SK-N-SH (cell line): ENCODE measurements at regions not wholly inside any gene's neighbourhood (a gene's known extent, or its start where the extent isn't known, plus 50 kb on each side); places are given as distances from the start of the nearest gene placed in this dataset.

Experiments used
- CTCF ChIA-PET: fragments of 300-600, 350-600 bp; formaldehyde crosslinking; extraction: SDS; loops from one replicate; lab custom pipeline; 2021; lab: Yijun Ruan, JAX
- POLR2A ChIA-PET: fragments of 350-600 bp; sonication (Branson Sonifier 250); formaldehyde crosslinking; extraction: SDS; loops from one replicate; lab custom pipeline; 2020; ENCODE audit warnings: antibody characterized with exemption, inconsistent platforms; lab: Yijun Ruan, JAX
- DNase-seq: peaks from one replicate; pipeline ENCODE4 v3.0.0; 2012
- H2AFZ ChIP-seq: fragments of 200-600 bp; sonication (generic); 2 replicates; pipeline ENCODE4 v1.8.1; 2016; ENCODE audit warnings: antibody characterized with exemption, mild to moderate bottlenecking, low read depth
- H3F3A ChIP-seq: fragments of 200-600 bp; sonication (generic); replicated peaks from 2 replicates; pipeline ENCODE3; 2016; ENCODE audit warnings: antibody characterized with exemption, mild to moderate bottlenecking; ENCODE audit not compliant: insufficient read depth
- H3K27ac ChIP-seq, 2 experiments: fragments of 200-500 bp in 1 of 2; fragments of 200-600 bp in 1 of 2; sonication (Bioruptor generic) in 1 of 2; sonication (generic), shearing (Covaris generic) in 1 of 2; 2 replicates each; pipeline versions ENCODE4 v1.5.1 to v1.6.1; 2014 to 2016; ENCODE audit warnings: low read depth in 2 of 2, inconsistent platforms in 1 of 2, low read length in 1 of 2, mild to moderate bottlenecking in 1 of 2, mixed read lengths in 1 of 2
- H3K27me3 ChIP-seq: fragments of 200-600 bp; sonication (generic), shearing (Covaris generic); 2 replicates; pipeline ENCODE4 v1.6.1; 2016; ENCODE audit warnings: mixed run types; ENCODE audit not compliant: insufficient read depth
- H3K36me3 ChIP-seq, 2 experiments: fragments of 200-500 bp in 1 of 2; fragments of 200-600 bp in 1 of 2; sonication (Bioruptor generic) in 1 of 2; sonication (generic) in 1 of 2; replicated peaks in 1 of 2; 2 replicates each; pipeline versions ENCODE3 to v1.5.1; 2014 to 2016; ENCODE audit warnings: low read length in 1 of 2, mild to moderate bottlenecking in 1 of 2; ENCODE audit not compliant: insufficient read depth in 2 of 2, control insufficient read depth in 1 of 2
- H3K4me1 ChIP-seq, 2 experiments: fragments of 200-500 bp in 1 of 2; fragments of 200-600 bp in 1 of 2; sonication (Bioruptor generic) in 1 of 2; sonication (generic), shearing (Covaris generic) in 1 of 2; 2 replicates each; pipeline versions ENCODE4 v1.5.1 to v1.6.1; 2014 to 2016; ENCODE audit warnings: low read depth in 1 of 2, low read length in 1 of 2, mixed run types in 1 of 2; ENCODE audit not compliant: insufficient read depth in 2 of 2, control insufficient read depth in 1 of 2
- H3K4me2 ChIP-seq: fragments of 200-600 bp; sonication (generic), shearing (Covaris generic); 2 replicates; pipeline ENCODE4 v1.6.1; 2017; ENCODE audit warnings: mixed run types
- H3K4me3 ChIP-seq, 2 experiments: fragments of 200-500 bp in 1 of 2; fragments of 200-600 bp in 1 of 2; sonication (Bioruptor generic) in 1 of 2; sonication (generic), shearing (Covaris generic) in 1 of 2; 2 replicates each; pipeline versions ENCODE4 v1.5.1 to v1.8.1; 2014 to 2016; ENCODE audit warnings: low read depth in 2 of 2, inconsistent platforms in 1 of 2, low read length in 1 of 2, mild to moderate bottlenecking in 1 of 2, mixed read lengths in 1 of 2, moderate library complexity in 1 of 2
- H3K79me2 ChIP-seq: fragments of 200-600 bp; sonication (generic); 2 replicates; pipeline ENCODE4 v1.8.1; 2017; ENCODE audit warnings: mild to moderate bottlenecking; ENCODE audit not compliant: insufficient read depth
- H3K9ac ChIP-seq: fragments of 200-600 bp; sonication (generic); 2 replicates; pipeline ENCODE4 v1.6.1; 2017; ENCODE audit warnings: mixed run types
- H3K9me2 ChIP-seq: fragments of 200-600 bp; sonication (generic); 2 replicates; pipeline ENCODE4 v1.6.1; 2017; ENCODE audit warnings: mixed run types
- H3K9me3 ChIP-seq: fragments of 200-600 bp; sonication (generic); 2 replicates; pipeline ENCODE4 v1.6.1; 2017; ENCODE audit warnings: mixed run types, mild to moderate bottlenecking, moderate library complexity
- H4K20me1 ChIP-seq: fragments of 200-600 bp; sonication (generic); 2 replicates; pipeline ENCODE4 v1.6.1; 2017; ENCODE audit warnings: mild to moderate bottlenecking, mixed run types; ENCODE audit not compliant: insufficient read depth
- CHD2 ChIP-seq: fragments of 150-350 bp; IDR thresholded peaks from 2 replicates; pipeline ENCODE4 v1.6.1; 2018; ENCODE audit warnings: low read length; ENCODE audit not compliant: partially characterized antibody
- EP300 ChIP-seq, 2 experiments: IDR thresholded peaks; 2 replicates each; pipeline versions ENCODE4 v1.4.0 to v1.6.1; 2012; ENCODE audit warnings: borderline replicate concordance in 1 of 2, low read depth in 1 of 2, low read length in 1 of 2
- FOXJ3 ChIP-seq: sonication (generic); formaldehyde crosslinking; IDR thresholded peaks from 2 replicates; pipeline ENCODE4 v1.5.1; 2020; ENCODE audit warnings: mild to moderate bottlenecking, missing genetic modification reagents
- GABPA ChIP-seq: IDR thresholded peaks from 2 replicates; pipeline ENCODE4 v1.4.0; 2012; ENCODE audit warnings: low read depth, mild to moderate bottlenecking
- JUND ChIP-seq: IDR thresholded peaks from 2 replicates; pipeline ENCODE4 v1.4.0; 2012
- MEF2A ChIP-seq: IDR thresholded peaks from 2 replicates; pipeline ENCODE4 v1.4.0; 2012; ENCODE audit warnings: low read depth, borderline replicate concordance
- MXI1 ChIP-seq: IDR thresholded peaks from 2 replicates; pipeline ENCODE4 v1.6.1; 2012; ENCODE audit warnings: mild to moderate bottlenecking, low read depth, low read length, improper control_type of control experiment
- NFIC ChIP-seq: IDR thresholded peaks from 2 replicates; pipeline ENCODE4 v1.4.0; 2012; ENCODE audit warnings: borderline replicate concordance
- NRF1 ChIP-seq: IDR thresholded peaks from 2 replicates; pipeline ENCODE4 v1.6.1; 2012; ENCODE audit warnings: low read depth, mild to moderate bottlenecking, low read length
- RAD21 ChIP-seq: IDR thresholded peaks from 2 replicates; pipeline ENCODE4 v1.6.1; 2012; ENCODE audit warnings: mild to moderate bottlenecking, low read length
- RFX5 ChIP-seq: IDR thresholded peaks from 2 replicates; pipeline ENCODE4 v1.6.1; 2012; ENCODE audit warnings: mild to moderate bottlenecking, improper control_type of control experiment, low read length
- RXRA ChIP-seq: IDR thresholded peaks from 2 replicates; pipeline ENCODE4 v1.4.0; 2012; ENCODE audit warnings: low read depth, mild to moderate bottlenecking, borderline replicate concordance
- SIN3A ChIP-seq: IDR thresholded peaks from 2 replicates; pipeline ENCODE4 v1.6.1; 2012; ENCODE audit warnings: low read depth, mild to moderate bottlenecking, low read length, moderate library complexity, borderline replicate concordance
- TCF12 ChIP-seq: IDR thresholded peaks from 2 replicates; pipeline ENCODE4 v1.4.0; 2012
- TEAD4 ChIP-seq: IDR thresholded peaks from 2 replicates; pipeline ENCODE4 v1.4.0; 2012; ENCODE audit warnings: mild to moderate bottlenecking, borderline replicate concordance; ENCODE audit not compliant: insufficient read depth
- YY1 ChIP-seq: IDR thresholded peaks from 2 replicates; pipeline ENCODE4 v1.4.0; 2012; ENCODE audit warnings: low read depth, mild to moderate bottlenecking
- WGBS: methylation state at CpG from one replicate; pipeline ENCODE4 v1.1.6; 2017; ENCODE audit warnings: low lambda C conversion rate; 5-methylcytosine and 5-hydroxymethylcytosine counted together
- TF ChIP-seq, protein P1 (sequence below): fragments of 150-350 bp; IDR thresholded peaks from 2 replicates; pipeline ENCODE4 v1.6.1; 2017; ENCODE audit warnings: antibody characterized with exemption, low read length, low read depth, borderline replicate concordance
- TF ChIP-seq, protein P2 (sequence below): IDR thresholded peaks from 2 replicates; pipeline ENCODE4 v1.4.0; 2012; ENCODE audit warnings: low read depth
- TF ChIP-seq, protein P3 (sequence below): IDR thresholded peaks from 2 replicates; pipeline ENCODE4 v1.6.1; 2012; ENCODE audit warnings: mild to moderate bottlenecking, low read depth, low read length, moderate library complexity
- TF ChIP-seq, protein P4 (sequence below): IDR thresholded peaks from 2 replicates; pipeline ENCODE4 v1.4.0; 2012; ENCODE audit warnings: low read depth, borderline replicate concordance

DNA sequence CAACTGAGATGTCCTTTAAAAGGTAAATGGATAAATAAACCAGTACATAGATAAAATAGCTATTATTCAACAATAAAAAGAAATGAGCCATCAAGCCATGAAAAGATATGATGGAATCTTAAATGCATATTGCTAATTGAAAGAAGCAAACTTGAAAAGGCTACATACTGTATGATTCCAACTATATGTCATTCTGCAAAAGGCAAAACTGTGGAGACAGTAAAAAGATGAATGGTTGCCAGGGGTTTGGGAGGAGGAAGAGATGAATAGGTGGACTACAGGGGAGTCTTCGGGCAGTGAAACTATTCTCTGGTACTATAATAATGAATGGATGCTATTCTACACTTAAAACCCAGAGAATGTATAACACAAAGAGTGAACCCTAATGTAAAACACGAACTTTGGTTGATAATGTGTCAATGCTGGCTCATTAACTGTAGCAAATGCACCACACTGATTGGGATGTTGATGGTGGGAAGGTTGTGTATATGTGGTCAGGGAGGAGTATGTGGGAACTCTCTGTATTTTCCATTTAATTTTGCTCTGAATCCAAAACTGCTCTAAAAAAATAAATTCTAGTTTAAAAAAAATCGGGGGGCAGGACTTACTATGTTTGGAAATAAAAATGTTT is 73.7 kb upstream of the MYCN start:
- TF ChIP-seq EP300 (IDR thresholded peaks at IDR 0.05; ENCODE audit: borderline replicate concordance in 1 of 2, low read depth in 1 of 2, low read length in 1 of 2) (no peak), TEAD4 (no peak), RXRA (no peak), JUND (no peak), SIN3A (no peak), MXI1 (no peak), NFIC (no peak)
- TF ChIP-seq, protein P1, sequence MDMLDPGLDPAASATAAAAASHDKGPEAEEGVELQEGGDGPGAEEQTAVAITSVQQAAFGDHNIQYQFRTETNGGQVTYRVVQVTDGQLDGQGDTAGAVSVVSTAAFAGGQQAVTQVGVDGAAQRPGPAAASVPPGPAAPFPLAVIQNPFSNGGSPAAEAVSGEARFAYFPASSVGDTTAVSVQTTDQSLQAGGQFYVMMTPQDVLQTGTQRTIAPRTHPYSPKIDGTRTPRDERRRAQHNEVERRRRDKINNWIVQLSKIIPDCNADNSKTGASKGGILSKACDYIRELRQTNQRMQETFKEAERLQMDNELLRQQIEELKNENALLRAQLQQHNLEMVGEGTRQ, result no peak
- Histone ChIP-seq H3K27ac (no peak overlapping the region), H3K79me2 (no peaks in the 10 kb centered on the region), H2AFZ (no peak overlapping the region), H3K27me3 (no peaks in the 10 kb centered on the region), H3K9me2 (no peaks in the 10 kb centered on the region), H3K4me1 (no peaks in the 10 kb centered on the region; a peak in 1 of 4 replicates), H3K4me2 (no peak overlapping the region), H3K9me3 (peaks cover 6% of the 10 kb centered on the region; the same call in 1 of the 2 replicates), H3F3A (no peaks in the 10 kb centered on the region), H3K36me3 (no peaks in the 10 kb centered on the region), H3K4me3 (no peak overlapping the region), H3K9ac (no peak overlapping the region), H4K20me1 (no peaks in the 10 kb centered on the region)
- WGBS, result 6% methylated on average over 3 of the region's 3 CpGs
- no peak for DNase-seq
- ChIA-PET POLR2A (no interaction called here), CTCF (interaction anchor here (0.6 to 0.9 kb wide), 2 partner anchors 229 to 267 kb away, joined by 3 read pairs; no protein-coding TSS in a partner anchor)

DNA sequence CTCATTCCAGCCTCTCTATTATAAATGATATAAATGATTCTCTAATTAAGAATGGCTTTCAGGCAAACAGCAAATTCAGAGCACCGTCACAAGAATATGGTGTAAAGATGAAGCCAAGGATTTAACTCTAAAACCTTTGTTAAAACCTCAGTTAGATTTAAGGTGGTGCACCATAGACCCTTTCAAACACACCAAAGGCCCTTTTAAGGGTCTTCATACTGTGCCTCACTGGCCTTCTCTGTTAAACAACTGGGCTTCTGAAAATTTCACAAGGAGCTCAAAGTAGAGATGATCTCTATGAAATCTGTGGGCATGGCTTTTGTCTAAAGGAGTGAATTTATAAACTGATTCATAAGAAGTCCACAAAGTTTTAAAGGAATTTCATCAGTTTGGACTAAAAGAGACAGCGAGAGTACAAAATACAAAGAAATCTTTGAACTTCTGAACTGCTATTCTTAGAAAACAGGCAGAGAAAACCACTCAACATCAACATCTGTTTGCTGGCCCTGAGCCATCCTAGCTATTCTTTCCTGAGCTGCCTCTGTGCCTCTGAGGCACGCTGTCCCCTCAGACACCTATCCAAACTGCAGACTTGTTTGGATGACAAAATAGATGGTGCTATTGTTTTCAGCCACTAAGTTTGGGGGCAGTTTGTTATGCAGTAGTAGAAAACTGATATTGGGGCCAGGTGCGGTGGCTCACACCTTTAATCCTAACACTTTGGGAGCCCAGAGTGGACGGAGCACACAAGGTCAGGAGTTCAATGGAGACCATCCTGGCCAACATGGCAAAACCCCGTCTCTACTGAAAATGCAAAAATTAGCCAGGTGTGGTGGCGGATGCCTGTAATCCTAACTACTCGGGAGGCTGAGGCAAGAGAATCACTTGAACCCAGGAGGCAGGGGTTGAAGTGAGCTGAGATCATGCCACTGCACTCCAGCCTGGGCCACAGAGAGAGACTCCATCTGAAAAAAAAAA is 72.9 kb upstream of the MYCN start:
- Histone ChIP-seq H3K4me2 (no peak overlapping the region), H3K4me1 (no peaks in the 10 kb centered on the region; a peak in 1 of 4 replicates), H3K27ac (no peak overlapping the region), H3K9ac (no peak overlapping the region), H3K27me3 (no peaks in the 10 kb centered on the region), H3K79me2 (no peaks in the 10 kb centered on the region), H3K9me3 (peaks cover 6% of the 10 kb centered on the region; the same call in 1 of the 2 replicates), H2AFZ (no peak overlapping the region)
- POLR2A ChIA-PET, result no interaction called here
- WGBS, result 43% methylated on average over 8 of the region's 8 CpGs
- TF ChIP-seq, protein P2, sequence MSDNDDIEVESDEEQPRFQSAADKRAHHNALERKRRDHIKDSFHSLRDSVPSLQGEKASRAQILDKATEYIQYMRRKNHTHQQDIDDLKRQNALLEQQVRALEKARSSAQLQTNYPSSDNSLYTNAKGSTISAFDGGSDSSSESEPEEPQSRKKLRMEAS, result no peak
- TF ChIP-seq, protein P3, sequence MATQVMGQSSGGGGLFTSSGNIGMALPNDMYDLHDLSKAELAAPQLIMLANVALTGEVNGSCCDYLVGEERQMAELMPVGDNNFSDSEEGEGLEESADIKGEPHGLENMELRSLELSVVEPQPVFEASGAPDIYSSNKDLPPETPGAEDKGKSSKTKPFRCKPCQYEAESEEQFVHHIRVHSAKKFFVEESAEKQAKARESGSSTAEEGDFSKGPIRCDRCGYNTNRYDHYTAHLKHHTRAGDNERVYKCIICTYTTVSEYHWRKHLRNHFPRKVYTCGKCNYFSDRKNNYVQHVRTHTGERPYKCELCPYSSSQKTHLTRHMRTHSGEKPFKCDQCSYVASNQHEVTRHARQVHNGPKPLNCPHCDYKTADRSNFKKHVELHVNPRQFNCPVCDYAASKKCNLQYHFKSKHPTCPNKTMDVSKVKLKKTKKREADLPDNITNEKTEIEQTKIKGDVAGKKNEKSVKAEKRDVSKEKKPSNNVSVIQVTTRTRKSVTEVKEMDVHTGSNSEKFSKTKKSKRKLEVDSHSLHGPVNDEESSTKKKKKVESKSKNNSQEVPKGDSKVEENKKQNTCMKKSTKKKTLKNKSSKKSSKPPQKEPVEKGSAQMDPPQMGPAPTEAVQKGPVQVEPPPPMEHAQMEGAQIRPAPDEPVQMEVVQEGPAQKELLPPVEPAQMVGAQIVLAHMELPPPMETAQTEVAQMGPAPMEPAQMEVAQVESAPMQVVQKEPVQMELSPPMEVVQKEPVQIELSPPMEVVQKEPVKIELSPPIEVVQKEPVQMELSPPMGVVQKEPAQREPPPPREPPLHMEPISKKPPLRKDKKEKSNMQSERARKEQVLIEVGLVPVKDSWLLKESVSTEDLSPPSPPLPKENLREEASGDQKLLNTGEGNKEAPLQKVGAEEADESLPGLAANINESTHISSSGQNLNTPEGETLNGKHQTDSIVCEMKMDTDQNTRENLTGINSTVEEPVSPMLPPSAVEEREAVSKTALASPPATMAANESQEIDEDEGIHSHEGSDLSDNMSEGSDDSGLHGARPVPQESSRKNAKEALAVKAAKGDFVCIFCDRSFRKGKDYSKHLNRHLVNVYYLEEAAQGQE, result no peak
- no peak for TF ChIP-seq FOXJ3 (CRISPR knock-in tag)
- no peak for TF ChIP-seq YY1
- no peak for TF ChIP-seq NRF1
- no peak for TF ChIP-seq TCF12
- no peak for TF ChIP-seq EP300 (IDR thresholded peaks at IDR 0.05; ENCODE audit: borderline replicate concordance in 1 of 2, low read depth in 1 of 2, low read length in 1 of 2)
- TF ChIP-seq TEAD4, result no peak
- TF ChIP-seq MEF2A, result no peak
- TF ChIP-seq RAD21, result no peak
- TF ChIP-seq GABPA, result no peak
- TF ChIP-seq CHD2, result no peak
- TF ChIP-seq, protein P4, sequence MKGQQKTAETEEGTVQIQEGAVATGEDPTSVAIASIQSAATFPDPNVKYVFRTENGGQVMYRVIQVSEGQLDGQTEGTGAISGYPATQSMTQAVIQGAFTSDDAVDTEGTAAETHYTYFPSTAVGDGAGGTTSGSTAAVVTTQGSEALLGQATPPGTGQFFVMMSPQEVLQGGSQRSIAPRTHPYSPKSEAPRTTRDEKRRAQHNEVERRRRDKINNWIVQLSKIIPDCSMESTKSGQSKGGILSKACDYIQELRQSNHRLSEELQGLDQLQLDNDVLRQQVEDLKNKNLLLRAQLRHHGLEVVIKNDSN, result no peak
- TF ChIP-seq SIN3A, result no peak
- no peak for TF ChIP-seq RFX5
- TF ChIP-seq, all 33 proteins: peak for 0
- Histone ChIP-seq H4K20me1 (no peaks in the 10 kb centered on the region), H3F3A (no peaks in the 10 kb centered on the region), H3K9me2 (no peaks in the 10 kb centered on the region), H3K36me3 (no peaks in the 10 kb centered on the region), H3K4me3 (no peak overlapping the region)
- DNase-seq, result no peak
- CTCF ChIA-PET, result no interaction called here
